Neural progenitor cell (in vitro differentiated cells): ENCODE measurements at regions not wholly inside any gene's neighbourhood (a gene's known extent, or its start where the extent isn't known, plus 50 kb on each side); places are given as distances from the start of the nearest gene placed in this dataset.
A peak's percentile ranks its signal among the peaks of the same experiment; 100 is the strongest.

Experiments
- CTCF ChIP-seq: fragments of 200-600 bp; sonication (generic); IDR thresholded peaks from 2 replicates; pipeline ENCODE4 v1.5.1; 2017; ENCODE audit warnings: antibody characterized with exemption, mild to moderate bottlenecking
- EZH2 ChIP-seq: fragments of 200-600 bp; sonication (generic); IDR thresholded peaks from 2 replicates; pipeline ENCODE4 v1.6.1; 2017; ENCODE audit warnings: antibody characterized with exemption, mild to moderate bottlenecking, moderate library complexity
- EZH2phosphoT487 ChIP-seq: fragments of 200-600 bp; sonication (generic); IDR thresholded peaks from 2 replicates; pipeline ENCODE4 v1.6.1; 2017; ENCODE audit warnings: antibody characterized with exemption

DNA sequence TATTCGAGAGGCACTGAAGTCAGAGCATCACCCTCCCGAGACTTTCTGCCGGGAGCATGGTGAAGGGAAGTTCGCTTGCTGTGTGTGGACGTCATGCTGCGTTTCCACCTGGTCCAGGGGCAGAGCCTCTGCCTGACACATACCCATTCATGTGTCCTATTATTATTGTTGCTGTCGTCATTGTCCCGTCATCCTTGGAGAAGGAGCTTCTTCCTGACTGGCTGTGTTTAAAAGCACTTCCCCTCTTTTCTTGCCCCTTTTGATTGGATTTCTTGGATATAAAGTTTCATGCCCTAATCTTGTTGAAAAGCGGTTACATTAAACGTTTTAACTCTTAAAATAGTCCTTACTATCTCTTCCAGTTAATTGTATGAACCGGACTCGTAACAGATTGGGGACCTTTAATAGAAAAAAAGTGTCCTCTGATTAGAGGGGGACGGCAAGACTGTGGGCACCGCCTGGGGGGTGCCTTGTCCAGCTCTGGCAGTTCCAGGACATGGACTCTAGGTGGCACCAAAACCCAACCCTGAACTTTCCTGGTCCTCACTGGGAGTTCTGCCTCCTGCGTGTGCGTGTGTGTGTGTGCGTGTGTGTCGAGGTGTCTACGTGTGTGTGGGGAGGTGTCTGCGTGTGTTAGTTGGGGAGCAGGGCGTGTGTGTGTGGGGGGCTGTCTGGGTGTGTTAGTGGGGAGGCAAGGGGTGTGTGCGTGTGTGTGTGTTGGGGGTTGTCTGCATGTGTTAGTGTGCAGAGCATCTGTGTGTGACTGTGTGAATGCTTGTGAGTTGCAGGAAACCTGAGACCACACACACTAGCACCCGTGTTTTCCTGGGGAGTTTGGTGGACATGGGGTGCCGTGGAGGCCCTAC, 133.3 kb upstream of the CIBAR2 start:
- peak; percentile 88 for TF ChIP-seq CTCF
- TF ChIP-seq EZH2phosphoT487 = no peak
- no peak for TF ChIP-seq EZH2
